ENCODE measurements at regions not wholly inside any gene's neighbourhood (a gene's known extent, or its start where the extent isn't known, plus 50 kb on each side); places are given as distances from the start of the nearest gene placed in this dataset.

GRCh38 chr10:128642023-128642422, 515.8 kb upstream of the MKI67 start:
- no peak overlapping the region for H3K27ac Mint-ChIP-seq
- H3K36me3 Mint-ChIP-seq (ENCODE audit: low read depth), result no peaks in the 10 kb centered on the region
- peaks cover 6% of the 10 kb centered on the region for H3K9me3 Mint-ChIP-seq
- H3K27me3 Mint-ChIP-seq, result no peaks in the 10 kb centered on the region
- H3K4me1 Mint-ChIP-seq (ENCODE audit: low read depth), result no peaks in the 10 kb centered on the region
- no peak overlapping the region for H3K4me3 Mint-ChIP-seq

GRCh38 chr10:128642502-128642901, 516.3 kb upstream of the MKI67 start:
- Mint-ChIP-seq H3K9me3 (peaks cover 2% of the 10 kb centered on the region), H3K4me1 (ENCODE audit: low read depth) (no peaks in the 10 kb centered on the region), H3K4me3 (no peak overlapping the region), H3K36me3 (ENCODE audit: low read depth) (no peaks in the 10 kb centered on the region), H3K27ac (no peak overlapping the region), H3K27me3 (no peaks in the 10 kb centered on the region)

GRCh38 chr10:128643658-128644057, 517.4 kb upstream of the MKI67 start:
- Mint-ChIP-seq H3K27me3 (no peaks in the 10 kb centered on the region), H3K4me3 (no peak overlapping the region), H3K9me3 (no peaks in the 10 kb centered on the region), H3K36me3 (ENCODE audit: low read depth) (no peaks in the 10 kb centered on the region), H3K4me1 (ENCODE audit: low read depth) (no peaks in the 10 kb centered on the region), H3K27ac (no peak overlapping the region)

- Mint-ChIP-seq H3K4me3 (no peak overlapping the region), H3K27me3 (no peaks in the 10 kb centered on the region), H3K4me1 (ENCODE audit: low read depth) (no peaks in the 10 kb centered on the region), H3K27ac (no peak overlapping the region), H3K9me3 (no peaks in the 10 kb centered on the region), H3K36me3 (ENCODE audit: low read depth) (no peaks in the 10 kb centered on the region)
Observed at GRCh38 chr10:128645486-128645885, 519.3 kb upstream of the MKI67 start.

GRCh38 chr10:128646956-128647355, 520.7 kb upstream of the MKI67 start:
- no peaks in the 10 kb centered on the region for H3K36me3 Mint-ChIP-seq (ENCODE audit: low read depth)
- H3K4me1 Mint-ChIP-seq (ENCODE audit: low read depth), result no peaks in the 10 kb centered on the region
- no peaks in the 10 kb centered on the region for H3K9me3 Mint-ChIP-seq
- no peak overlapping the region for H3K27ac Mint-ChIP-seq
- H3K27me3 Mint-ChIP-seq, result no peaks in the 10 kb centered on the region
- H3K4me3 Mint-ChIP-seq, result no peak overlapping the region

GRCh38 chr10:128657548-128657947, 531.3 kb upstream of the MKI67 start:
- Mint-ChIP-seq H3K4me1 (ENCODE audit: low read depth) (no peaks in the 10 kb centered on the region), H3K27me3 (peaks cover 3% of the 10 kb centered on the region), H3K9me3 (no peaks in the 10 kb centered on the region), H3K4me3 (no peak overlapping the region), H3K36me3 (ENCODE audit: low read depth) (no peaks in the 10 kb centered on the region), H3K27ac (no peak overlapping the region)

- no peaks in the 10 kb centered on the region for H3K4me1 Mint-ChIP-seq (ENCODE audit: low read depth)
- H3K36me3 Mint-ChIP-seq (ENCODE audit: low read depth), result no peaks in the 10 kb centered on the region
- no peak overlapping the region for H3K4me3 Mint-ChIP-seq
- no peak overlapping the region for H3K27ac Mint-ChIP-seq
- H3K27me3 Mint-ChIP-seq, result peaks cover 15% of the 10 kb centered on the region
- H3K9me3 Mint-ChIP-seq, result peaks cover 7% of the 10 kb centered on the region
Observed at GRCh38 chr10:128660726-128661125, 534.5 kb upstream of the MKI67 start.

GRCh38 chr10:128661404-128662197, 535.4 kb upstream of the MKI67 start:
- Mint-ChIP-seq H3K4me1 (ENCODE audit: low read depth) (no peaks in the 10 kb centered on the region), H3K36me3 (ENCODE audit: low read depth) (no peaks in the 10 kb centered on the region), H3K27ac (no peak overlapping the region), H3K27me3 (peaks cover 15% of the 10 kb centered on the region), H3K9me3 (peaks cover 7% of the 10 kb centered on the region), H3K4me3 (no peak overlapping the region)

- peaks cover 15% of the 10 kb centered on the region for H3K27me3 Mint-ChIP-seq
- no peak overlapping the region for H3K4me3 Mint-ChIP-seq
- H3K4me1 Mint-ChIP-seq (ENCODE audit: low read depth), result no peaks in the 10 kb centered on the region
- no peak overlapping the region for H3K27ac Mint-ChIP-seq
- no peaks in the 10 kb centered on the region for H3K36me3 Mint-ChIP-seq (ENCODE audit: low read depth)
- peaks cover 7% of the 10 kb centered on the region for H3K9me3 Mint-ChIP-seq
Observed at GRCh38 chr10:128662520-128662919, 536.3 kb upstream of the MKI67 start.

- H3K27me3 Mint-ChIP-seq, result peaks cover 15% of the 10 kb centered on the region
- no peak overlapping the region for H3K4me3 Mint-ChIP-seq
- H3K4me1 Mint-ChIP-seq (ENCODE audit: low read depth), result no peaks in the 10 kb centered on the region
- peaks cover 7% of the 10 kb centered on the region for H3K9me3 Mint-ChIP-seq
- H3K36me3 Mint-ChIP-seq (ENCODE audit: low read depth), result no peaks in the 10 kb centered on the region
- H3K27ac Mint-ChIP-seq, result no peak overlapping the region
Observed at GRCh38 chr10:128664729-128665128, 538.5 kb upstream of the MKI67 start.

GRCh38 chr10:128675405-128675804, 549.2 kb upstream of the MKI67 start:
- H3K4me3 Mint-ChIP-seq, result no peak overlapping the region
- H3K27me3 Mint-ChIP-seq, result no peaks in the 10 kb centered on the region
- H3K4me1 Mint-ChIP-seq (ENCODE audit: low read depth), result no peaks in the 10 kb centered on the region
- no peaks in the 10 kb centered on the region for H3K36me3 Mint-ChIP-seq (ENCODE audit: low read depth)
- peaks cover 3% of the 10 kb centered on the region for H3K9me3 Mint-ChIP-seq
- H3K27ac Mint-ChIP-seq, result no peak overlapping the region

- peaks cover 3% of the 10 kb centered on the region for H3K9me3 Mint-ChIP-seq
- H3K36me3 Mint-ChIP-seq (ENCODE audit: low read depth), result no peaks in the 10 kb centered on the region
- H3K4me1 Mint-ChIP-seq (ENCODE audit: low read depth), result no peaks in the 10 kb centered on the region
- H3K27ac Mint-ChIP-seq, result no peak overlapping the region
- H3K27me3 Mint-ChIP-seq, result no peaks in the 10 kb centered on the region
- no peak overlapping the region for H3K4me3 Mint-ChIP-seq
Observed at GRCh38 chr10:128680116-128680515, 553.9 kb upstream of the MKI67 start.

GRCh38 chr10:128684215-128684614, 558.0 kb upstream of the MKI67 start:
- Mint-ChIP-seq H3K4me3 (no peak overlapping the region), H3K36me3 (ENCODE audit: low read depth) (no peaks in the 10 kb centered on the region), H3K27me3 (no peaks in the 10 kb centered on the region), H3K27ac (no peak overlapping the region), H3K4me1 (ENCODE audit: low read depth) (no peaks in the 10 kb centered on the region), H3K9me3 (no peaks in the 10 kb centered on the region)

GRCh38 chr10:128686630-128687278, 560.5 kb upstream of the MKI67 start:
- no peak overlapping the region for H3K27ac Mint-ChIP-seq
- no peaks in the 10 kb centered on the region for H3K9me3 Mint-ChIP-seq
- H3K4me1 Mint-ChIP-seq (ENCODE audit: low read depth), result no peaks in the 10 kb centered on the region
- H3K27me3 Mint-ChIP-seq, result peaks cover 4% of the 10 kb centered on the region
- no peaks in the 10 kb centered on the region for H3K36me3 Mint-ChIP-seq (ENCODE audit: low read depth)
- H3K4me3 Mint-ChIP-seq, result no peak overlapping the region

GRCh38 chr10:128687408-128687807, 561.2 kb upstream of the MKI67 start:
- H3K27me3 Mint-ChIP-seq, result peaks cover 4% of the 10 kb centered on the region
- no peaks in the 10 kb centered on the region for H3K36me3 Mint-ChIP-seq (ENCODE audit: low read depth)
- H3K4me1 Mint-ChIP-seq (ENCODE audit: low read depth), result no peaks in the 10 kb centered on the region
- no peak overlapping the region for H3K27ac Mint-ChIP-seq
- no peaks in the 10 kb centered on the region for H3K9me3 Mint-ChIP-seq
- no peak overlapping the region for H3K4me3 Mint-ChIP-seq

All from stimulated activated naive CD8-positive, alpha-beta T cell treated with anti-CD3 and anti-CD28 coated beads, Interleukin-15, Interleukin-2, amounts not matched to agents 100 ng/mL and 50 ng/mL, for 24 hours (primary cell).